T-helper 2 cell treated with Interferon-gamma antibody and Interleukin-4, amounts not matched to agents 5 μg/mL and 100 μg/mL, for 36 hours (primary cell): ENCODE measurements at regions not wholly inside any gene's neighbourhood (a gene's known extent, or its start where the extent isn't known, plus 50 kb on each side); places are given as distances from the start of the nearest gene placed in this dataset.

Experiments used
- DNase-seq: peaks from one replicate; pipeline ENCODE4 v3.0.0; 2021; ENCODE audit warnings: low spot score
- H3K27ac Mint-ChIP-seq: one replicate; pipeline ENCODE4 v1.8.0; 2021; ENCODE audit warnings: mild to moderate bottlenecking, mixed read lengths
- H3K27me3 Mint-ChIP-seq: one replicate; pipeline ENCODE4 v1.8.0; 2021; ENCODE audit warnings: low read depth, mixed read lengths
- H3K36me3 Mint-ChIP-seq: one replicate; pipeline ENCODE4 v1.8.0; 2021; ENCODE audit warnings: low read depth, mixed read lengths
- H3K4me1 Mint-ChIP-seq: one replicate; pipeline ENCODE4 v1.8.0; 2021; ENCODE audit warnings: low read depth, mixed read lengths
- H3K4me3 Mint-ChIP-seq: one replicate; pipeline ENCODE4 v1.8.0; 2022; ENCODE audit warnings: mild to moderate bottlenecking, moderate library complexity, mixed read lengths
- H3K9me3 Mint-ChIP-seq: one replicate; pipeline ENCODE4 v1.8.0; 2021; ENCODE audit warnings: mixed read lengths

GRCh38 chr15:97684249-97684648 lies 276.3 kb upstream of the ARRDC4 start:
- no peaks in the 10 kb centered on the region for H3K36me3 Mint-ChIP-seq
- peaks cover 8% of the 10 kb centered on the region for H3K9me3 Mint-ChIP-seq
- no peak overlapping the region for H3K27ac Mint-ChIP-seq
- no peak for DNase-seq
- H3K4me1 Mint-ChIP-seq: peaks cover 2% of the 10 kb centered on the region
- no peak overlapping the region for H3K4me3 Mint-ChIP-seq
- H3K27me3 Mint-ChIP-seq: no peaks in the 10 kb centered on the region

DNA sequence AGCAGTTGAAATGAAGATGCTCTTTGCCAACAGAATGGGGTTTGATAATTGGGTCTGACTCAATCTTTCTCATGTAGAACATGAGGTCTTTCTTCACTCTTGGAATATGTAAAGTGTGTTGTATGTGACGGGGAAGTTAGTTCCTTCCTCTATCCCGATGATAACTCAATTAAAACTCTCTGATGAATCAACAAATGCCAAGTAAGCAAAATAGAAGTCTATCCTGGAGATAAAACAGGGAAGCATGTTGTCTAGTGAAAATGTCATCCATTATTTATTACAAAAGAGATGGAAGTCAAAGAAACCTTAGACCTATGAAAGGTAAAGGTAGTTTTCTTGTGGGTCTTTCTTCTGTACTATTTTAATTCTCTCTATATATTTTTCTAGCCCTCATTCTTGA lies 274.2 kb upstream of the ARRDC4 start:
- H3K27ac Mint-ChIP-seq: no peak overlapping the region
- no peak overlapping the region for H3K4me3 Mint-ChIP-seq
- no peaks in the 10 kb centered on the region for H3K36me3 Mint-ChIP-seq
- H3K4me1 Mint-ChIP-seq: peaks cover 2% of the 10 kb centered on the region
- H3K27me3 Mint-ChIP-seq: no peaks in the 10 kb centered on the region
- peaks cover 4% of the 10 kb centered on the region for H3K9me3 Mint-ChIP-seq
- no peak for DNase-seq

GRCh38 chr15:97687654-97688053 lies 272.8 kb upstream of the ARRDC4 start:
- Mint-ChIP-seq H3K4me1 (peaks cover 2% of the 10 kb centered on the region), H3K27me3 (no peaks in the 10 kb centered on the region), H3K4me3 (no peak overlapping the region), H3K9me3 (peaks cover 4% of the 10 kb centered on the region), H3K27ac (no peak overlapping the region), H3K36me3 (no peaks in the 10 kb centered on the region)
- DNase-seq: no peak

- no peaks in the 10 kb centered on the region for H3K9me3 Mint-ChIP-seq
- H3K4me3 Mint-ChIP-seq: no peak overlapping the region
- no peak for DNase-seq
- no peak overlapping the region for H3K27ac Mint-ChIP-seq
- no peaks in the 10 kb centered on the region for H3K36me3 Mint-ChIP-seq
- peaks cover 2% of the 10 kb centered on the region for H3K4me1 Mint-ChIP-seq
- H3K27me3 Mint-ChIP-seq: no peaks in the 10 kb centered on the region
Observed at GRCh38 chr15:97688177-97688576, 272.3 kb upstream of the ARRDC4 start.

- Mint-ChIP-seq H3K27me3 (no peaks in the 10 kb centered on the region), H3K4me3 (no peak overlapping the region), H3K9me3 (no peaks in the 10 kb centered on the region), H3K4me1 (peaks cover 2% of the 10 kb centered on the region), H3K36me3 (no peaks in the 10 kb centered on the region), H3K27ac (no peak overlapping the region)
- DNase-seq: no peak
Observed at GRCh38 chr15:97688886-97689285, 271.6 kb upstream of the ARRDC4 start.

GRCh38 chr15:97691078-97691477 lies 269.4 kb upstream of the ARRDC4 start:
- H3K27me3 Mint-ChIP-seq: no peaks in the 10 kb centered on the region
- no peaks in the 10 kb centered on the region for H3K4me1 Mint-ChIP-seq
- no peak overlapping the region for H3K27ac Mint-ChIP-seq
- no peaks in the 10 kb centered on the region for H3K36me3 Mint-ChIP-seq
- no peaks in the 10 kb centered on the region for H3K9me3 Mint-ChIP-seq
- DNase-seq: no peak
- H3K4me3 Mint-ChIP-seq: no peak overlapping the region

DNA sequence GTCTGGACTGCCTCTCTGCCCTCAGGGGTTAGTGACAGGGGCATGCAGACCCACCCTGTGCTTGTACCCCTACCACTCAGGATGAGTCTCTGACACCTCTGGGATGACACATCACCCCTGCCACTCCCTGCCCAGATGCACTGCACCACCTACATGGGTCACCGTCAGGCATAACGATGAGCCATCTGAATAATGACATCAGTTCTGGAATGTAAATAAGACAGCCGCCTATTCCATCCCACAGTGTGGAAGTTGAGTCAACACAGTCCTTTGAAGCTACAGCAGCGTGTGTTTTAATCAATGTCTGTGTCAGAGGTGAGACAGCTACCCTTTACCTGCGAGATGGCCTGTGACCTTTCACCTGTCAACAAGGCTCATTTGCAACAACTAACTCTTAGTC lies 268.7 kb upstream of the ARRDC4 start:
- H3K27me3 Mint-ChIP-seq: no peaks in the 10 kb centered on the region

GRCh38 chr15:97692301-97693015 lies 268.0 kb upstream of the ARRDC4 start:
- Mint-ChIP-seq H3K4me1 (no peaks in the 10 kb centered on the region), H3K36me3 (no peaks in the 10 kb centered on the region), H3K9me3 (no peaks in the 10 kb centered on the region), H3K4me3 (no peak overlapping the region), H3K27ac (no peak overlapping the region), H3K27me3 (no peaks in the 10 kb centered on the region)
- DNase-seq: no peak

More for the DNA sequence above, 268.7 kb upstream of the ARRDC4 start:
- H3K27ac Mint-ChIP-seq: no peak overlapping the region
- H3K4me3 Mint-ChIP-seq: no peak overlapping the region
- H3K36me3 Mint-ChIP-seq: no peaks in the 10 kb centered on the region
- H3K4me1 Mint-ChIP-seq: no peaks in the 10 kb centered on the region
- no peak for DNase-seq
- no peaks in the 10 kb centered on the region for H3K9me3 Mint-ChIP-seq

GRCh38 chr15:97694456-97694855 lies 266.0 kb upstream of the ARRDC4 start:
- Mint-ChIP-seq H3K36me3 (no peaks in the 10 kb centered on the region), H3K4me1 (no peaks in the 10 kb centered on the region), H3K27me3 (no peaks in the 10 kb centered on the region), H3K4me3 (no peak overlapping the region), H3K9me3 (no peaks in the 10 kb centered on the region), H3K27ac (no peak overlapping the region)
- no peak for DNase-seq

GRCh38 chr15:97703400-97703799 lies 257.1 kb upstream of the ARRDC4 start:
- Mint-ChIP-seq H3K4me1 (no peaks in the 10 kb centered on the region), H3K4me3 (no peak overlapping the region), H3K9me3 (no peaks in the 10 kb centered on the region), H3K36me3 (no peaks in the 10 kb centered on the region), H3K27ac (no peak overlapping the region), H3K27me3 (no peaks in the 10 kb centered on the region)
- no peak for DNase-seq

GRCh38 chr15:97706059-97706458 lies 254.4 kb upstream of the ARRDC4 start:
- Mint-ChIP-seq H3K4me3 (no peak overlapping the region), H3K27me3 (no peaks in the 10 kb centered on the region), H3K36me3 (no peaks in the 10 kb centered on the region), H3K27ac (no peak overlapping the region), H3K9me3 (no peaks in the 10 kb centered on the region), H3K4me1 (no peaks in the 10 kb centered on the region)
- DNase-seq: no peak

DNA sequence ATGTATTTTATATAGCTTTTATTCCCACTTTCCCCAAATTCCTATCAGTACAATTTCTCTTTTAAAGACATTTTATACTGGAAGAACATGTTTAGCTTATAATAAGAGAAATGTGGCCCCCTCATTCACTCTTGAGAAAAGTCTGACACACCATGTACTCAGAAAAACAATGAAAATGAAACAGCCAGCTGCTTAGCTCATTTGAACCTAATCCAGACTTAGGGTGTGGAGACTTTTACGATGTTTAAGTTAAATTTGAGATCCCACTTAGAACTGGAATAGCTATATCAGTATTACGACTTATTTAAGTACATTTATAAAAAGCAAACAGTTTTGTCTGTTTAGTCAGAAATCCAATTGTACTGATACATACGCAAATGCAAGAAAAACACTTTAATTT lies 252.3 kb upstream of the ARRDC4 start:
- no peaks in the 10 kb centered on the region for H3K4me1 Mint-ChIP-seq
- H3K27ac Mint-ChIP-seq: no peak overlapping the region
- no peaks in the 10 kb centered on the region for H3K36me3 Mint-ChIP-seq
- no peak for DNase-seq
- H3K9me3 Mint-ChIP-seq: no peaks in the 10 kb centered on the region
- no peak overlapping the region for H3K4me3 Mint-ChIP-seq
- no peaks in the 10 kb centered on the region for H3K27me3 Mint-ChIP-seq

DNA sequence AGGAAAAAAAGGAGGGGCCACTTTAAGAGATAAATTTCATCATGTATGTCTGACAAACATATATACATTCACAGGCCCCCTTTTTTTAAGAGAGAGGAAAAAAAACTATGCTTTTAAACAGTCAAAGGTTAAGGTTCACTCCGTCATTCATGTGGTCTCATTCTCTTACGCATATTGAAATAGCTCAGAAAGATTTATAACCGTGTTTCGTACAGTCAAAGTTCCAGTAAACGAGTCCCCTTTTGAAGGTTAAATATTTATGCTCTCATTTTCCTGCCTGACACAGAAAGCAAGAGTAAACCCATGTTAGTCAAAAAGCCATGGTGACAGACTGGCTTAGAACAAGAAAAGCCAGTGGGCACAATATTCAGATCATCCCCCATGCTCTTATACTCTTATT lies 248.0 kb upstream of the ARRDC4 start:
- no peaks in the 10 kb centered on the region for H3K36me3 Mint-ChIP-seq
- H3K9me3 Mint-ChIP-seq: no peaks in the 10 kb centered on the region
- DNase-seq: no peak
- no peak overlapping the region for H3K27ac Mint-ChIP-seq
- no peaks in the 10 kb centered on the region for H3K4me1 Mint-ChIP-seq
- H3K4me3 Mint-ChIP-seq: no peak overlapping the region
- H3K27me3 Mint-ChIP-seq: no peaks in the 10 kb centered on the region

GRCh38 chr15:97717806-97718205 lies 242.7 kb upstream of the ARRDC4 start:
- DNase-seq: no peak
- no peaks in the 10 kb centered on the region for H3K36me3 Mint-ChIP-seq
- no peak overlapping the region for H3K27ac Mint-ChIP-seq
- H3K4me3 Mint-ChIP-seq: no peak overlapping the region
- H3K4me1 Mint-ChIP-seq: no peaks in the 10 kb centered on the region
- H3K9me3 Mint-ChIP-seq: peaks cover 5% of the 10 kb centered on the region
- H3K27me3 Mint-ChIP-seq: no peaks in the 10 kb centered on the region

- Mint-ChIP-seq H3K27ac (no peak overlapping the region), H3K36me3 (no peaks in the 10 kb centered on the region), H3K4me1 (no peaks in the 10 kb centered on the region), H3K4me3 (no peak overlapping the region), H3K9me3 (peaks cover 5% of the 10 kb centered on the region), H3K27me3 (no peaks in the 10 kb centered on the region)
- no peak for DNase-seq
Observed at GRCh38 chr15:97718509-97718908, 242.0 kb upstream of the ARRDC4 start.
